Keratinocyte (primary cell): ENCODE measurements at regions not wholly inside any gene's neighbourhood (a gene's known extent, or its start where the extent isn't known, plus 50 kb on each side); places are given as distances from the start of the nearest gene placed in this dataset.

Experiments
- DNase-seq: peaks from one replicate; pipeline ENCODE4 v3.0.0-alpha.2; 2011; ENCODE audit warnings: low read depth, missing footprints, low spot score
- FAIRE-seq: peaks from 2 replicates; lab custom pipeline; 2011; peaks lifted over from hg19 to GRCh38; lab: Jason Lieb, UNC
- H2AFZ ChIP-seq: 2 replicates; pipeline ENCODE4 v1.6.0; 2012; ENCODE audit warnings: low read length, control low read depth, inconsistent platforms; ENCODE audit not compliant: control insufficient read depth
- H3K27ac ChIP-seq: 2 replicates; pipeline ENCODE4 v1.5.1; 2011; ENCODE audit warnings: low read length; ENCODE audit not compliant: control insufficient read depth, insufficient read depth
- H3K27me3 ChIP-seq: 3 replicates; pipeline ENCODE4 v1.6.0; 2011; ENCODE audit warnings: low read length; ENCODE audit not compliant: control insufficient read depth, insufficient read depth; ENCODE audit errors: extremely low read depth
- H3K36me3 ChIP-seq, 2 experiments: 2 replicates in 1 of 2; 3 replicates in 1 of 2; pipeline ENCODE4 v1.5.1; 2011; ENCODE audit warnings: low read length in 2 of 2, mild to moderate bottlenecking in 1 of 2; ENCODE audit not compliant: control insufficient read depth in 2 of 2, insufficient read depth in 2 of 2; ENCODE audit errors: extremely low read depth in 1 of 2
- H3K4me1 ChIP-seq: 3 replicates; pipeline ENCODE4 v1.5.1; 2011; ENCODE audit warnings: low read length; ENCODE audit not compliant: control insufficient read depth, insufficient read depth; ENCODE audit errors: extremely low read depth
- H3K4me2 ChIP-seq: 3 replicates; pipeline ENCODE4 v1.6.0; 2011; ENCODE audit warnings: low read depth, low read length; ENCODE audit not compliant: control insufficient read depth, insufficient read depth; ENCODE audit errors: extremely low read depth
- H3K4me3 ChIP-seq, 3 experiments: fragments of 200-600 bp in 1 of 3; sonication (generic) in 1 of 3; 2 replicates in 2 of 3; 3 replicates in 1 of 3; pipeline ENCODE4 v1.5.1; 2011 to 2016; ENCODE audit warnings: low read length in 3 of 3, mild to moderate bottlenecking in 3 of 3, control low read depth in 2 of 3, inconsistent platforms in 1 of 3, low read depth in 1 of 3, mixed read lengths in 1 of 3, mixed run types in 1 of 3, moderate library complexity in 1 of 3; ENCODE audit not compliant: control insufficient read depth in 2 of 3, insufficient read depth in 2 of 3; ENCODE audit errors: extremely low read depth in 1 of 3
- H3K79me2 ChIP-seq: 2 replicates; pipeline ENCODE4 v1.6.0; 2012; ENCODE audit warnings: low read length; ENCODE audit not compliant: control insufficient read depth, insufficient read depth
- H3K9ac ChIP-seq: 3 replicates; pipeline ENCODE4 v1.6.0; 2011; ENCODE audit warnings: low read length; ENCODE audit not compliant: control insufficient read depth, insufficient read depth; ENCODE audit errors: extremely low read depth
- H3K9me1 ChIP-seq: 3 replicates; pipeline ENCODE4 v1.6.0; 2011; ENCODE audit warnings: low read length; ENCODE audit not compliant: control insufficient read depth, insufficient read depth; ENCODE audit errors: extremely low read depth
- H3K9me3 ChIP-seq: 2 replicates; pipeline ENCODE4 v1.5.1; 2012; ENCODE audit warnings: low read depth, low read length; ENCODE audit not compliant: control insufficient read depth
- H4K20me1 ChIP-seq: 3 replicates; pipeline ENCODE4 v1.6.0; 2011; ENCODE audit warnings: low read length; ENCODE audit not compliant: control insufficient read depth, insufficient read depth; ENCODE audit errors: extremely low read depth
- CTCF ChIP-seq, 3 experiments: IDR thresholded peaks in 1 of 3; conservative IDR thresholded peaks in 1 of 3; optimal IDR thresholded peaks in 1 of 3; 2 replicates in 2 of 3; 3 replicates in 1 of 3; pipeline versions ENCODE3 to v1.5.1; 2011; ENCODE audit warnings: low read length in 3 of 3, mild to moderate bottlenecking in 3 of 3, moderate library complexity in 2 of 3, control low read depth in 1 of 3, inconsistent platforms in 1 of 3; ENCODE audit not compliant: insufficient read depth in 2 of 3; ENCODE audit errors: extremely low read depth in 1 of 3
- EZH2 ChIP-seq: IDR thresholded peaks from one replicate; pipeline ENCODE4 v1.6.1; 2012; ENCODE audit warnings: inconsistent platforms, mild to moderate bottlenecking, low read length, moderate library complexity
- dilution Hi-C: fragments of 300-500 bp; cut with MboI; formaldehyde crosslinking; loops from one replicate; pipeline ENCODE4 v1.7.0; 2020; ENCODE audit warnings: low sequenced_read_pairs; ENCODE audit not compliant: extremely low pct_ligation_motif_present

GRCh38 chr20:61128701-61129269 is 123.3 kb upstream of the CDH4 start:
- FAIRE-seq: no peak
- H3K9me1 ChIP-seq: no peaks in the 10 kb centered on the region
- H3K27me3 ChIP-seq: peaks cover 51% of the 10 kb centered on the region
- H3K4me1 ChIP-seq: peaks cover 2% of the 10 kb centered on the region
- no peak overlapping the region for H3K4me2 ChIP-seq
- TF ChIP-seq EZH2: no peak
- no peak for TF ChIP-seq CTCF (optimal IDR thresholded peaks at IDR 0.05 in 1 of 3, IDR thresholded peaks at IDR 0.05 in 1 of 3, conservative IDR thresholded peaks at IDR 0.05 in 1 of 3; ENCODE audit: extremely low read depth in 1 of 3, insufficient read depth in 2 of 3, low read length in 3 of 3)
- H3K9ac ChIP-seq: no peak overlapping the region
- H3K4me3 ChIP-seq: no peak overlapping the region
- no peak overlapping the region for H2AFZ ChIP-seq
- no peak for DNase-seq
- no peak overlapping the region for H3K27ac ChIP-seq
- H3K79me2 ChIP-seq: no peaks in the 10 kb centered on the region
- no peaks in the 10 kb centered on the region for H3K36me3 ChIP-seq
- dilution Hi-C loops: no loop called here
- H3K9me3 ChIP-seq: no peaks in the 10 kb centered on the region
- H4K20me1 ChIP-seq: no peaks in the 10 kb centered on the region

GRCh38 chr20:61129311-61129710 is 122.8 kb upstream of the CDH4 start:
- TF ChIP-seq EZH2: no peak
- TF ChIP-seq CTCF (optimal IDR thresholded peaks at IDR 0.05 in 1 of 3, IDR thresholded peaks at IDR 0.05 in 1 of 3, conservative IDR thresholded peaks at IDR 0.05 in 1 of 3; ENCODE audit: extremely low read depth in 1 of 3, insufficient read depth in 2 of 3, low read length in 3 of 3): no peak
- dilution Hi-C loops: no loop called here
- Histone ChIP-seq H3K9me3 (no peaks in the 10 kb centered on the region), H3K4me2 (no peak overlapping the region), H3K36me3 (no peaks in the 10 kb centered on the region), H3K4me1 (peaks cover 2% of the 10 kb centered on the region), H3K4me3 (no peak overlapping the region), H2AFZ (no peak overlapping the region), H3K9ac (no peak overlapping the region), H3K27ac (no peak overlapping the region), H4K20me1 (no peaks in the 10 kb centered on the region), H3K27me3 (peaks cover 56% of the 10 kb centered on the region), H3K79me2 (no peaks in the 10 kb centered on the region), H3K9me1 (no peaks in the 10 kb centered on the region)
- FAIRE-seq (no peak), DNase-seq (no peak)
